GM18526 (cell line): ENCODE measurements at regions not wholly inside any gene's neighbourhood (a gene's known extent, or its start where the extent isn't known, plus 50 kb on each side); places are given as distances from the start of the nearest gene placed in this dataset.

Experiments used
- POLR2A ChIP-seq: IDR thresholded peaks from 3 replicates; pipeline ENCODE4 v1.6.1; 2011; ENCODE audit not compliant: insufficient read length; ENCODE audit errors: extremely low read depth

DNA sequence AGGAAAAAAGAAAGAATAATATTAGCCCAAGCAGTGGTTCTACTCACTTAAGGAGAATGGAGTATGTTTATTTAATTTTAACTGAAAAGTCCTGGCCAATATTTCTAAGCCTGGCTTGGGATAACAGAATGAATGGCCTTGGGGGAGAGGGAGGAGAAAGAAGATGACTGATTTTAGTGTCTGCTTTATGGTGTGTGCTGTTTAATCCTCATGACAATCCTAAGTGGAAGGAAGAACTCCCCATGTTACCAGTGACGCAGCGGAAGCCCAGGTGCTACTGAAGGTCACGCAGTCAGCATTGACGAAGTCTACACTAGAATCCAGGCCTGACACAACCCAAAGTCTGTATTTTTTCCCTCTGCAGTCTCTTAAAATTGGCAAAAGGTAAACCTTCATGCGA lies 50.5 kb downstream of the PALM2AKAP2 start:
- no peak for TF ChIP-seq POLR2A

DNA sequence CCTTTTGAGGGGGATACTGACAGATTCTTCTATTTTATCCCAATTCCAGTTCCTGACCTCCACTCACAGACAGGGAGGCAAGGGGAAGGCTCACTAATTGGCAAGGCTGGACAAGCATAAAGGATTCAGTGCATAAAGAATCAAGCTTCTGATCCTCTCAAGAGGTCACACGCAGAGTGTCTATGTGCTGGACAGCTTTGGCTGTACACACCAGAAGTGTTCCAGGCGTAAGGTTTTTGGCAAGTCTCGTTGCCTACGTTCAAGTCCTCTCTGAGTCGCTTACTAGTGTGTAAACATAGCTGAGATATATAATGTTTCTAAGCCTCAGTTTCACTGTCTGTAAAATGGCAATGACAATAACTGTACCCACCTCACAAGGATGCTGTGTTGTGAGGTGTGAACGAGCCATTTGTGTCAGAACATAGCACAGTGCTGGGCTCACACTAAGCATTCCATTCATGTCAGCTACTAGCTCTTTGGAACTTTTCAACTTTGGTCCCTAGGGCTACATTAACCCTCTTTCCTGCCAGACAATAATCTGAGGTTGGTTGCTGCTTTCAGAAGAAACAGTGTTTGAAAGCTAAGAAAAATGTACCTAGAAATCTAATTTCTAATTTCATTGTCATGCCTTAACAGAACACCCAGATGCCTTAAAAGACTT lies 52.1 kb downstream of the PALM2AKAP2 start:
- TF ChIP-seq POLR2A: no peak

GRCh38 chr9:109834855-109835254 lies 54.9 kb downstream of the PALM2AKAP2 start:
- TF ChIP-seq POLR2A: no peak

DNA sequence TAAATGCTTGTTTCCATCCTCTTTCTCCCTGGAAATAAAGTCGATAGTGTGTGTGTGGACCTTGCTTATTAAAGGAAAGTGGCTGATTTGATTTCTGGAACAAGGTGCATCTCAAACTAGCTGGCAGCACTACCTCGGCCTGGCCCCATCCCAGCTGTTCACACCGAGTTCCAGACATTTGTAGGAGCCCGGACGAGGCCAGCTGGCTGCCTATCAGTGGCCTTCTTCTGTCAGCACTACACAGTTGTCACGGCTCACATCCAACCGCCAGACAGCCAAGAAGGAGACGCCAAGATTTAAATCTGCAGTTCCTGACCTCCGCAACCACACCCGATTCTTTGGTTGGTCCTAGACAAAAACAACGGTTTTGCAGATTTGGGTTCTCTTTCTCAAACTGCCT lies 63.6 kb downstream of the PALM2AKAP2 start:
- TF ChIP-seq POLR2A: no peak

DNA sequence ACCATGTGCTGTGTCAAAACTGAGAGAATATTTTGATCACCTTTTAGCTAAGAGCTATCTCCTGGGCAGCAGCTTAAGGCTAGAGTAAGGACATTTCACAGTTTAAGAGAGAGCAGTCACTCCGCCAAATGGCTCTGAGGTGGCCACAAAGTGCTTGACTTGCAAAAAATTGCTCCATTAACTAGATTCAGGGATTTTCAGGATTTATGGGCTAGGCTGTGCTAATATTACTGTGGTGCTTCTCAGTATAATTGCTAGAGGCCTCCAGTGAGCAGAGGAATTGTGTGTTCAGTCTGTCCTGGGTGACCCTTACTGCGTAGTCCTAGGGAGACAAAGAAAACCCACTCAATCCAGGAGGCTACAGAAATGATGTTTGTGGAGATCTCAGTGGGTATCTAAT lies 65.2 kb downstream of the PALM2AKAP2 start:
- TF ChIP-seq POLR2A: no peak

DNA sequence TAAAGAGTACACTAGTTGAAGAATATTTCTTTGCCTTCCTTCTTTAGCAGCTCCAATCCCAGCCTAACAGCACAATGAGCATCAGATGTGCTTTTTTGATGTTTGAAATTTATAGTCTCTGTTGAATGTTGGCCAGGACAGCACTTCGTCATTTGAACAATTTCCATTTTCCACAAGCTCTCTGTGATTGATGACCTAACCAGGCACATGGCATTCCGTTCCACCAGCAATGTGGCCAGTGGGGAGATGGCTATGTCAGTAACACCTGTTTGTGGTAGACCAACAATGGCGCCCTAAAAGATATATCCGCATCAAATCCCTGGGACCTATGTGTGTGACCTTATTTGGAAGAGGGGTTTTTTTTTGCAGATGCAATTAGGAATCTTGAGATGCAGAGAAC lies 66.8 kb downstream of the PALM2AKAP2 start:
- no peak for TF ChIP-seq POLR2A

- no peak for TF ChIP-seq POLR2A
These were observed 72.6 kb downstream of the PALM2AKAP2 start for GRCh38 chr9:109852556-109852955.

DNA sequence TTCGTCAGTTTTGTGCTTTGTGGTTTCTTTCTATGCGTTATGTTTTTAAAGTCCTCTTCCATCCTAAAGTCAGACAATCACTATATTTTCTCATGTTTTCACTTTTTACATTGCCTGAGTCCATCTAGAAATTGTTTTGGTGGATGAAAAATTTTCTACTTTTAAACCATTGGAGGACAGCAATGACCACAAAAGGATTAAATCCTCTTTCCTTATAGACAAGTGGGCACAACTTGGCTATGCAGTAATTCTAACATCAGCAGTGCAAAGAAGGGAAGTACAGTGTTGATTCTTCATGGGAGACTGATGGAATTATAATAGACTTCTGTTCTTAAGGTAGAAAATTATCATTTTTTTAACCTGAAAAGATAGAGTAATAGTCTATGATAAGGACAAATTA lies 75.5 kb downstream of the PALM2AKAP2 start:
- TF ChIP-seq POLR2A: no peak

DNA sequence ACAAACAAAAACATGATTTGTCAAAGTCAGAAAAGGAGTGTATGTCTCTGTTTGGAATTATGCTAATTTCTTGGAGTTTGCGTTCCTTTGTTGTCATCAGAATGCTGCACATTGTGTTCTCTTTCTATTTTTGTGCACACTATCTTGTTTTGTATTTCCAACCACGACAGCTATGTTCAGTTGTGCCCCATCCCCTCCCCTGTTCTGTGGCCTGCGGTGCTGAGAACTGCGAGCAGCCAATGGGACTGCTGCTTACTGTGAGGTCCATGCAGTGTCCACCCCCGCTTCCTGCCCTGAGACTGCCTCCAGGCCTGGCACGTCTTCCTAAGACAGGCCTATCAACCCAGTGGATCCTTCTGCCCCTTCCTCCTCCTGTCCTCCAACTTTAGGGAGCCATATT lies 76.8 kb downstream of the PALM2AKAP2 start:
- no peak for TF ChIP-seq POLR2A

DNA sequence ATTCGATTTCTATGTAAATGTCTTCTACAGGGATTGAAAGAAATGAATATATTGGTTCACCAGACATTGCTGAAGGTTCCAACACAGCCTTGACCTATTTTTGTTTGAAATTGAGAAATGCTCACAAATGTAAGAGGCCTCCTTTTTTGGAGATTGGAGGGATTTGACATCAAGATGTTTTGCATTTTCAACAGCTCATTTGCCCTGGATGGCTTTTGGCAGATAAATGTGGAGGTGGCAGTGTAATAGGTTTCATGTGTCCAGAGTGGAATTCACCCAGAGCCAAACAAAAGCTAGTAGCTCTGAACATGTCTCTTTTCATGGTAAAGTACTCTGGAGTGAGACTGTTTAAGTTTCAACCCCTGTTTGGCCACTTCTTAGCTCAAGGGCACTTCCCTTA lies 77.3 kb downstream of the PALM2AKAP2 start:
- TF ChIP-seq POLR2A: no peak

GRCh38 chr9:109859447-109859846 lies 79.4 kb downstream of the PALM2AKAP2 start:
- TF ChIP-seq POLR2A: no peak

DNA sequence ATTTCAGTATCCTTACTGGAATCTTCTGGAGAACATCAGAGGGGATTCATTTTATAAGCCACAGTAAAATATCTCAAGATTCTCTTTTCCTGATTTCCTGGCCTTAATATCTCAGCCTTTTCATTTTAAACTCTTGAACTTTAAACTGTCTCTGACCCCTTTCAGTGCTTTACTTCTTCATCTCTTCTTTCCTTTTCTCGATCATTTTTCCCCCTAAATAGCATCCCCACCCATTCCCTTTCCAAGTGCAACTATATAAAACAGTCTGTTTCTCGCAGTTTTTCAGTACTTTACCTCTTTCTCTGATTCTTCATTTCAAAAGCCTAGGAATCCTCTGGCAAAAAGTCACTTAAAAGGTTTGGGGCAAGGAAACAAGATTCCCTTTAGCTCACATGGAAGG lies 80.5 kb downstream of the PALM2AKAP2 start:
- TF ChIP-seq POLR2A: no peak

GRCh38 chr9:109861499-109861898 lies 81.5 kb downstream of the PALM2AKAP2 start:
- TF ChIP-seq POLR2A: no peak

GRCh38 chr9:109861918-109862317 lies 81.9 kb downstream of the PALM2AKAP2 start:
- no peak for TF ChIP-seq POLR2A

DNA sequence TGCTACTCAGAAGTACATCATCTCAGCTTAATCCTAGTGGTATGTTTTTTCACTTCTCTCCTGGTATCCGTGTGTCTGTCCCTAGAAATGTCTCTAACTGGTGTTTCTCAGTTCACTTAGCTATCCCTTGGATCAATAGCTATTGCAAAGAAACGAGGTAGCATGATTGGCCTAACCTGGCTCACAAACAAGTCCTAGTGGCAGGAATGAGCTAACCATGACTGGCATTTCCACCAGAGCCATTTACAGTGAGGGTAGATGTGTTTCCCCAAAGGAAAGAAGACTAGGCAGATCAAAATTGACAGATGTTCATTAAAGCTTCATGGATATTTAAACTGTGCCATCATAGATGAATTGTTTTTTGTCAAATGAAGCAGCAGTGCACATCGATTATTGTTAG lies 82.5 kb downstream of the PALM2AKAP2 start:
- no peak for TF ChIP-seq POLR2A

GRCh38 chr9:109863961-109864360 lies 84.0 kb downstream of the PALM2AKAP2 start:
- no peak for TF ChIP-seq POLR2A

DNA sequence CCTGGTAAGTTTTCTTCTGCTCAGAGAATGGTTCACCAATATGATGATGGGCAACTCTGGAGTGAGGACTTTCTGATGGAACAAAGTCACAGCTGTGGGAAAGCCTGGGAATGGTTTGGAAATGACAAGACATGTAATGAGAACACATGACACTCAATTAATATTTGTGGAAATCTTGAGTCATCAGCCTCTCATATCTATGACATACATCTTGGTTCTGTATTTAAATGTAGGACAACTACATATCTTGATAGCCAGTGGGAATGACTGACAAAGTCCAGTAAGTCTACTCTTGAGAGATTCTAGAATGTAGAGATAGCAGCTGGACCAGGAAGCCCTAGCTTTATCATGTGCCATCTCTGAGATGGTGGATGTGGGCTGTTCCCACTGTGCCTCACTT lies 85.5 kb downstream of the PALM2AKAP2 start:
- no peak for TF ChIP-seq POLR2A
